ENCODE measurements at regions not wholly inside any gene's neighbourhood (a gene's known extent, or its start where the extent isn't known, plus 50 kb on each side); places are given as distances from the start of the nearest gene placed in this dataset.

DNA sequence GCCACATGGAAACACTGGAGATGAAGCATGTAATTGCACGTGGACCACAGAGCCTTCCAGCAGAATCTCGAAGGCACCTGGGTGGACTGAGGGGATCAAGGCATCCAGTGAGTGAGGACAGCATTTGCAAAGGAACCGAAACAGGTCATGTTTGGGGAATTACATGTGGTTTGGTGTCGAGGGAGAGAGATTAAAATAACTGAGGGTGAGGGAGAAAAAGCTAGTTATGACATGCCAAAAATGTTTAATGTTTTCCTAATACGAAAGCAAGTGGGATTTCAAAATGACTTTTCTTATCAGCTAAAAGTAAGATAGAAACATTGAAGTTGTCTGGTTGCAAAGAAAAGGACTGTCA lies 157.1 kb downstream of the BLID start:
- TF ChIP-seq, protein P1, sequence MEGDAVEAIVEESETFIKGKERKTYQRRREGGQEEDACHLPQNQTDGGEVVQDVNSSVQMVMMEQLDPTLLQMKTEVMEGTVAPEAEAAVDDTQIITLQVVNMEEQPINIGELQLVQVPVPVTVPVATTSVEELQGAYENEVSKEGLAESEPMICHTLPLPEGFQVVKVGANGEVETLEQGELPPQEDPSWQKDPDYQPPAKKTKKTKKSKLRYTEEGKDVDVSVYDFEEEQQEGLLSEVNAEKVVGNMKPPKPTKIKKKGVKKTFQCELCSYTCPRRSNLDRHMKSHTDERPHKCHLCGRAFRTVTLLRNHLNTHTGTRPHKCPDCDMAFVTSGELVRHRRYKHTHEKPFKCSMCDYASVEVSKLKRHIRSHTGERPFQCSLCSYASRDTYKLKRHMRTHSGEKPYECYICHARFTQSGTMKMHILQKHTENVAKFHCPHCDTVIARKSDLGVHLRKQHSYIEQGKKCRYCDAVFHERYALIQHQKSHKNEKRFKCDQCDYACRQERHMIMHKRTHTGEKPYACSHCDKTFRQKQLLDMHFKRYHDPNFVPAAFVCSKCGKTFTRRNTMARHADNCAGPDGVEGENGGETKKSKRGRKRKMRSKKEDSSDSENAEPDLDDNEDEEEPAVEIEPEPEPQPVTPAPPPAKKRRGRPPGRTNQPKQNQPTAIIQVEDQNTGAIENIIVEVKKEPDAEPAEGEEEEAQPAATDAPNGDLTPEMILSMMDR (IDR thresholded peaks at IDR 0.05; ENCODE audit: low read length): no peak
- TF ChIP-seq EZH2 (optimal IDR thresholded peaks at IDR 0.05; ENCODE audit: low read depth, low read length): no peak
